Renal pelvis (tissue), 1 donor: ENCODE measurements at regions not wholly inside any gene's neighbourhood (a gene's known extent, or its start where the extent isn't known, plus 50 kb on each side); places are given as distances from the start of the nearest gene placed in this dataset.

Experiments
- DNase-seq: peaks from one replicate; pipeline ENCODE4 v3.0.0-alpha.2; 2013

GRCh38 chr20:50258790-50259483 lies 68.3 kb downstream of the CEBPB start:
- no peak for DNase-seq

GRCh38 chr20:50259705-50260478 lies 69.3 kb downstream of the CEBPB start:
- no peak for DNase-seq

GRCh38 chr20:50260479-50261221 lies 70.0 kb downstream of the CEBPB start:
- DNase-seq: no peak

- DNase-seq: no peak
Measured at GRCh38 chr20:50261471-50262212, 71.0 kb downstream of the CEBPB start.

- DNase-seq: no peak
Measured at GRCh38 chr20:50263831-50264230, 73.2 kb downstream of the CEBPB start.

GRCh38 chr20:50264534-50265145 lies 74.0 kb downstream of the CEBPB start:
- no peak for DNase-seq

GRCh38 chr20:50265245-50265946 lies 74.8 kb downstream of the CEBPB start:
- DNase-seq: no peak

GRCh38 chr20:50266293-50267040 lies 75.8 kb downstream of the CEBPB start:
- no peak for DNase-seq

- DNase-seq: no peak
Measured at GRCh38 chr20:50267041-50267865, 76.6 kb downstream of the CEBPB start.

GRCh38 chr20:50267866-50268219 lies 77.2 kb downstream of the CEBPB start:
- DNase-seq: no peak

- no peak for DNase-seq
Measured at GRCh38 chr20:50269091-50270033, 78.7 kb downstream of the CEBPB start.

GRCh38 chr20:50270034-50270395 lies 79.4 kb downstream of the CEBPB start:
- no peak for DNase-seq

GRCh38 chr20:50270569-50270968 lies 79.9 kb downstream of the CEBPB start:
- no peak for DNase-seq

- DNase-seq: no peak
Measured at GRCh38 chr20:50271176-50271575, 80.5 kb downstream of the CEBPB start.

- no peak for DNase-seq
Measured at GRCh38 chr20:50271612-50272011, 81.0 kb downstream of the CEBPB start.

GRCh38 chr20:50272030-50272723 lies 81.5 kb downstream of the CEBPB start:
- no peak for DNase-seq

GRCh38 chr20:50272724-50273446 lies 82.3 kb downstream of the CEBPB start:
- no peak for DNase-seq
